NOMO-1 treated with dmso at 0.1 percent for 144 hours (cell line): ENCODE measurements at regions not wholly inside any gene's neighbourhood (a gene's known extent, or its start where the extent isn't known, plus 50 kb on each side); places are given as distances from the start of the nearest gene placed in this dataset.
"Not testable (repeated sequence)": the region's sequence is repeated elsewhere in the genome, so short reads cannot be mapped to it uniquely, and the experiment has no call there.

ENCODE experiments used
- DNase-seq: peaks from one replicate; lab custom pipeline; 2025; ENCODE audit not compliant: unreplicated experiment; lab: John Stamatoyannopoulos, UW

DNA sequence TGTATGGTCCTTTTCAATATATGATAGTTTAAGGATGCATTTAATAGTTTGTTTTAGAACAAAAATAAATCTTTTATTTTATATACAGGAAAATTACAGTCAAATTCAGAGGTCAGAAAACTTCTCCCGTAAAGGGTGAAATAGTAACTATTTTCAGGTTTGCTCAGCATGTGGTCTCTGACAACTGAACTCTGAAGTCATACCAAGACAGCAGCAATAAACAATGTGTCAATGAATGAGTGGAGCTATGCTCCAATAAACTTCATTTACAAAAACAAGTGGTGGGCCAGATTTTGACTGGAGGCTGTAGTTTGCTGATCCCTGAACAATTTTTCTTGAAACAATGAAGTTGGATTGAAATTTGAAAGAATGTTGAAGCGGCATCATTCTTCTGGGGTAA is 123.6 kb downstream of the ZNF248 start:
- DNase-seq: no peak

DNA sequence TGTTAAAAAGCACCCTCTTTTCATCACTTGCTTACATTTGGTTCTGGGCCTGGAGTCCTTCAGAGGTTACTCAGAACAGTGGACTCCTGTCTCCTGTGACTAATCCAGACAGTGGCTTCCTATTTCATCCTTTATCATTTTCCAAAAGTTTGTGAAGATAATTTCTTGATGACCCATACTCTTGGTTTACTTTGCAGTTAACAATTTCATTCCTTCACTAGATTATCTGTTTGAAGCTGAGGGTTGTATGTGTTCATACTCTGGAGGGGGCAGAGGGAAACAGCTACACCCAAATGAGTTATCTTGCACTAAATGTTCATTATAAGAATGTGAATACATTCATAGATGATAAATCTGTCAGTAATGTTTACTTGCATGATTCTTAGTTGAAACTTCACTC is 124.7 kb downstream of the ZNF248 start:
- no peak for DNase-seq

DNA sequence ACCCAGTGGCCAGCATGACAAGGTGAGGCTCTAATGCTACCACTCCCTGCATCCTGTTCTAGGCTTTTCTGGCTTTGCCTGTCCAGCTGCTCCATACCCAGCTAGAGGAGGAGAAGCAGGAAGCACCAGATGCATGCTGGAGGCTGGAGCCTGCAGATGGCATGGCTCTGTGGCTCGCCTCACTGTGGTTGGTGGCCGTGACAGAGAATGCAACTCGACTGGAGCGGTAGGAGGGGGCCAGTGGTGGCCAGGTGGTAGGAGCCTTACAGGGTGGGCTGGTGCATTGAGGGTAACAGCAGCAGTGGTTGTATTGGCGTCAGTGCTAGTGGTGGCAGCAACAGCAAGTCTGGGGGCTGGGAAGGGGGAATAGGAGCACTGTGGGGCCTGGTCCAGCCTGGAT is 128.6 kb downstream of the ZNF248 start:
- no peak for DNase-seq

DNA sequence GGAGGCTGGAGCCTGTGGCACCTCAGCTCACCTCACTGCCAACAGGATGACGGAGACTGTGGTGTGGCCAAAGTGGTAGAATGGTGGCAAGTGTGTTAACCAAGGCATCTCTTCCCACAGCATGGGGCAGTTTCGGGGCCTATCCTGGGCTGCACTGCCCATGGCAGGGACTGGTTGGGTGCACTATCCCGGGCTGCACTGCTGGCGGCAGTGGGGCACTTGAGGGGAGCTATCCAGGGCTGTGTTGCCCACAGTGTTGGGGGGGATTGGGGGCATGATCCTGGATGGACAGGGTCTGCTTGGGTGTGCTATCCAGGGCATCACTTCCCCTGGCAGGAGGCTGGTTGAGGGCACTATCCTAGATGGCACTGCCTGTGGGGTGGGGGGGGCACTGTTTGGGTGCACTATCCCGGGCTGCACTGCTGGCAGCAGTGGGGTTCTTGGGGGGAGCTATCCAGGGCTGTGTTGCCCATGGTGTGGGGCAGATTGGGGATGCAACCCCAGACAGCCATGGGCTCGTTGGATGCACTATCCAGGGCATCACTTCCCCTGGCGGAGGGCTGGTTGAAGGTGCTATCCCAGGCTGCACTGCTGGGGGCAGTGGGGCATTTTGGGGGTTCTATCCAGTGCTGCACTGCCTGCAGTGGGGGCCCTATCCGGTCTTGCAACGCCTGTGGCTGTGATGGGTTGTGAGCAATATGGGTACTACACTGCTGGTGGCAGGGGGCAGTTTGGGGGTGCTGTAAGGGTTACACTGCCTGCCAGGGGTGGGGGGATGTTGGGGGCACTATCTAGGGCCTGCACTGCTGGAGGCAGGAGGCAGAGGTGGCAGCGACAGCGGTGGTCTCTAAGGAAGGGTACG is 129.7 kb downstream of the ZNF248 start:
- DNase-seq: no peak

DNA sequence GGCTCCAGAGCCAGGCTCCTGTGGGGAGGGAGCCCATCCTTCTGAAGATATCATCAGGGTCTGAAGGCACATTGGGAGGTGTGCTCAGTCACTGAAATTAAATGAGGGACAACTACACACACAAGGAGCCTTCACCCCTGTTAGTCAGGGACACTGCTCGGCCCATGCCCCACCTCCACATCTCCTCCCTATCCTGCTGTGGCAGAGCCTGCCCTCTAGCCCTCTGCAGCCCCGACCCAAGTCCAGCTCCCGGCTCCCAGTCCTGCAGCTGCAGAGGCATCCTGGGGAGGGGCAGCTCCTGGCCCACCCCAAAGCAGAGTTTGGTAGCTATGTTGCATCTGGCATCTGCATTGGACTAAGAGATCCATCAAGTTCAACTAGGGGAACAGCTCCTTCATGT is 136.3 kb downstream of the ZNF248 start:
- no peak for DNase-seq

DNA sequence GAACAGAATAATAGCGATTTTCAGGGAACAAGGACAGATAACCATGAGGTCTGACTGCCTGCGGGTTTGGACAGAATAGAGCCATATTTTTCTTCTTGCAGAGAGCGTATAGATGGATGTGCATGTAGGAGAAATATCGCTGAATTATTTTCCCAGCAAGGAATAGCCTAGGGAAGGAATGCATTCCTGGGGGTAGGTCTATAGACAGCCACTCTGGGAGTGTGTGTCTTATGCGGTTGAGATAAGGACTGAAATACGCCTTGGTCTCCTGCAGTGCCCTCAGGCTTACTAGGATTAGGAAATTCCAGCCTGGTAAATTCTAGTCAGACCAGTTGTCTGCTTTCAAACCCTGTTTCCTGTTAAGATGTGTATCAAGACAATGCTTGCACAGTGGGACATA is 139.3 kb downstream of the ZNF248 start:
- not testable (repeated sequence) for DNase-seq

DNA sequence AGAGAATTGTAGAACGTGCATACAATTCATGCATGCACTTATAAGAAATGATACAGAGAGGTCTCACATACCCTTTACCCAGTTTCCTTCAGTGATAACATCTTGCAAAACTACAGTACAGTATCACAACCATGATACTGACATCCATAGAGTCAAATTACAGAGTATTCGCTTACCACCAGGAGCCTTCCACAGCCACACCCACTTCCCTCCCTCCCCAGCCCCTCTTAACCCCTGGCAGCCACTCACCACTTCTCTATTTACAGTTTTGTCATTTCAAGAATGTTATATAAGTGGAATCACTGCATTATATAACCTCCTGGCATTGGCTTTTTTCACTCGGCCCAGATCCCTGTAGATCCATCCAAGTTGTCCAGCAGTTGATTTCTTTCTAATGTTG is 143.8 kb downstream of the ZNF248 start:
- DNase-seq: no peak

DNA sequence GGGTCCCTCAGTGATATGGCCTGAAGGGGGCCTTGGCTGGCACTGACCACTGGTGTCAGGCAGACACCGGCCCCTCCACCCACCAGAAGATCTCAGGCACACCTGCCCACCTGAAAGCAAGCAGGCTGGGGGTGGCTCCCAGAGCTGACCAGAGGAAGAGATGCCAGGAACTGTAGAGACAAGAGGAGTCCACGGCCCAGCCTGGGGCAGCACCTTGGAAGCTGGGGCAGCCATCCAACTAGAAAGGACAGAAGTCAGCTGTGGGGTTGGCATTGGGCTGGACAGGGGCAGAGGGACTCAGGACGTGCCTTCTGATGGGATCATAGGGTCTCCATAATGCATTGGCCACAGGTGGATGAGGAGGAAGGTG is 144.3 kb downstream of the ZNF248 start:
- no peak for DNase-seq

DNA sequence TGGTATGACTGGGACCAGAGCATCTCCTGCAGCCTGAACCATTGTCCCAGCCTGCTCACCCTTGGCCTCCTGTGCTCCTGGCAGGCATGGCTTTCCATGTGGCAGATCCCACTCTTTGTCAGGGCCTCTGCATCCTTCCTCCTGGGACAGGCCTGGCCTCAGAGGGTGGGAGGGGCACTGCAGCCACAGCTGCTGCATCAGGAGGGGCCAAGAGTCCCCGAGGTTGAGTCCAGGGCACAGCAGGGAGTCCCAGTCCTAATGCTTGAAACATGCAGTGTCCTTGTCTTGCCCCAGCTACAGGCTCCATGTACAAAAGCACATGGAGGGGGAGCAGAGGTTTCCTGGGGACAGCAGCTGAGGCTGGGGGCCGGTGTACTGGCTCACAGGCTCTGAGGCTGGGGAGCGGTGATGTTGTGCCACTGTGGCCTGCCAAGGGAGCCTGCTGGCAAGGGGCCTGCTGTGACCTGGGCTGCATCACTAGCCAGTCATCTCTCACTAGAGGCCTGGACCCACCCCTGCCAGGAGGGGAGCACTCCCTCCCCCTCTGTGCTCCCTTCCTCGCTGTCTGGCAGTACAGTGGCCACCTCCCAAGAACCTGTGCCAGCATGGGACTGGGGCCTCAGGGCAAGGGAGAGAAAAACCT is 144.8 kb downstream of the ZNF248 start:
- no peak for DNase-seq

DNA sequence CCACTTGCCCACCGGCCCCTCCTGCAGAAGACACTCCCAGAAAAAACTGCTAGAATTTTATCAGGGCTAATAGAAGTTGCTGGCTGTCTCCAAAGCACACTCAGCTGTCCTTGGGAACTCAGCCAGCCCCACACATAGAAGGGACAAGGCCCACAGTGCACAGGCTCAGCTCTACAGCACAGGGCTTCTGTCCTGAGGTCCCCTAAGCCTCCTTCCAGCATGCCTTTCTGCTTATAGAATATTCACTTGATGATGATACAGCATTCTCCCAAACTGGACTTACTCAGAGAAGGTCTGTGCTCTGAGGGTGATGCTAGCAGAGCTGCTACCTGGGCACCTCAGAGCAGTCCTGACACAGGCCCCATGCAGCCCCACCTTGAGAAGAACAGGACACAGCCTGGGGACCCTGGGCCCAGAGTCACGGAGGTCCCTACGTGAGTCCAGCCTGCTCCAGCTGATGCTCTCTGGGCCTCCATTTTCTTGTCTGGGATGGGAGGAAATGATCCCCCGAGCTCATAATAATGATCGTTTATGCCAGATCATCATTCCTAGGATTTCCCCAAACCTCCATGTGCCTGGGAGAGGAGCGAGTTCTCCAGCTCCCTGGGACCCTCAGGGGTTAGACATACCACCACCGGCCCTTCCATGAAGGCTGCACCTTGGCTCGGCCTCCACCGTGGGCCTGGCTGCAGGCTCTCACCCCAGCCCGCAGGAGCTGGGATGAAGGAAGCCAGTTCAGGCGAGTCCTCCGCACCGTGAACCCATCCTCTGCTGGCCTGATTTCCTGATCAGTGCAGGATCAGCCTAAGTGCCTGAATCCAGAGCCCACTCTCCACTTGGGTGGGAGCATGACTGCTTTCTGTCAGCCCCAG is 145.6 kb downstream of the ZNF248 start:
- DNase-seq: no peak

DNA sequence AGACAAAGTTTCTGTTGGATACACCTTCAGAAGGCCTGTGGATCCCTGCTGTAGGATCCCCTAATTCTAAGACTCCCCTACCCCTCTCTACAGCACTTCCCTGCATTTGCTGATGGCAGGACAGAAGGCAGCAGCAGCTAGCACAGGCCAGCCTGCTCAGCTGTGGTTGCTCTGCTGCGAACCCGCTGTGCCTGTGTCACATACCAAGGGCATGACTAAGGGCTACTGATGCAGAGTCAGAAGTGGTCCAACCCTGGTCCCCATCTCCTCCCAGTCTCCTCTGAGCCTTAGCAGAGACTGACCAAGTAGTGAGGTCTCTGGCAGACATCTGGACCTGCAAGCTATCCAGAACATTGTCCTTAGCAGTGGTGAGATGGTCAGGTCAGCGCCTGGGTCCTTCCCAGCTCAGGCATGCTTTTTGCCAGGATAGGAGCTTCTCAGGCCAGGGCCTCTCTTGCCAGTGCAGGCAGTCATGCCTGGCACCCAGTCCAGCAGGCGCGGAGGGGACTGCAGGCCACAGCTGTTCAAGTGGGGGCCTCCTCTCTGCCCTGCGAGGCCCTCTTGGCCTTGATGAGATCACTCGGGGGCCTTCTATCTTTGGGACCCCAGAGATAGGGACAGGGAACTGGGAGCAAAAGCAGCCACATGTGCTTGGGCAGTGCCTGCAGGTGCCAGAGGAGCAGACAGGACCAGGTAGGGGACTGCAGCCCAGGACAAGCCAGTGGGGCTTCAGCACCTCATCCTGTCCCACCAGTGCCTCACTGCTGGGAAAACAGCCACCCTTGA is 146.4 kb downstream of the ZNF248 start:
- no peak for DNase-seq

DNA sequence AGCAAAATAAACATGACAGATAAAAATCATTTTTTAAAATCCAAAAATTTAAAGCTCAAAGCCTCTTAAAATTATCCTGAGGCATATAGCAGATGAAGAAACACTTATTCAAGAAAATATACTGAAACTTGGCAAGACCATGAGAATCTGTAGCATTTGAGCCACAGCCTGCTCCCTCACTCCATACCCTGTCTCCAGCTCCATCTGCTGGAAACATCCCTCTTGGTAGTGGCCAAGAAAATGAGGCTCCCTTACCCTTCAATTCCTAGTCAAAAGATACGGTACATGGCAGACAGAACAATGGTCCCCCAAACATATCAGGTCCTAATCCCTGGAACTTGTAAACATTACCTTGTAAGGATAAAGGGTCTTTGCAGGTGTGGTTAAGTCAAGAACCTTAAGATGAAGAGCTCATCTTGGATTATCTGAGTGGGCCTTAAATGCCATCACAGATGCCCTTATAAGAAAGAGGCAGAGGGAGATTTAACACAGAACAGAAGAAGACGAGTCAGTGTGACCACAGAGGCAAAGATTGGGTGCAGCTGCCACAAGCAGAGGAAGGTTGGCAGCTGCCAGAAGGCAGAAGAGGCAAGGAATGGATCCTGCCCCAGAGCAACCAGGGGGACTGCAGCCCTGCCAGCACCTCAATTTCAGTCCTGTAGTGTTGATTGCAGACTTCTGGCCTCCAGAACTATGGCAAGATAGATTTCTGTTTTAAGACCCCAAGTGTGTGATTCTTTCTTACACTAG is 149.4 kb downstream of the ZNF248 start:
- no peak for DNase-seq

DNA sequence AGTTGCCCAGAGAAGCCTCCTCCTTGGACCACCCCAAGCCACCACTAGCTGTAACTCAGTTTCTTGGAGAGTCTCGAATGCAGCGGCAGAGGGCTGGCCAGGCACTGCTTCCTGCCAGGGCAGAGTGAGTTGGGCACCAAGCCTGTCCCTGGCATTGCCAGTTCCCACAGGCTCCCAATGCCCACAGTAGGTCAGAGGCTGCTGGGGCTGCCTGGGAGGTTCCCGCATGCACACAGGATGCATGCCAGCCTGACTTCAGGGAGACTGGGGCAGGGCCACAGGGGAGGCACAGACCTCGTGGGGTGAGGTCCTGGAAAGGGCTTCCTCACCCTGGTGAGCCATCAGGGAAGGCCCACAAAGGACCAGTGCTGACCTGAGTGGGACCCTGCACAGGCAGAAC is 152.8 kb downstream of the ZNF248 start:
- no peak for DNase-seq

DNA sequence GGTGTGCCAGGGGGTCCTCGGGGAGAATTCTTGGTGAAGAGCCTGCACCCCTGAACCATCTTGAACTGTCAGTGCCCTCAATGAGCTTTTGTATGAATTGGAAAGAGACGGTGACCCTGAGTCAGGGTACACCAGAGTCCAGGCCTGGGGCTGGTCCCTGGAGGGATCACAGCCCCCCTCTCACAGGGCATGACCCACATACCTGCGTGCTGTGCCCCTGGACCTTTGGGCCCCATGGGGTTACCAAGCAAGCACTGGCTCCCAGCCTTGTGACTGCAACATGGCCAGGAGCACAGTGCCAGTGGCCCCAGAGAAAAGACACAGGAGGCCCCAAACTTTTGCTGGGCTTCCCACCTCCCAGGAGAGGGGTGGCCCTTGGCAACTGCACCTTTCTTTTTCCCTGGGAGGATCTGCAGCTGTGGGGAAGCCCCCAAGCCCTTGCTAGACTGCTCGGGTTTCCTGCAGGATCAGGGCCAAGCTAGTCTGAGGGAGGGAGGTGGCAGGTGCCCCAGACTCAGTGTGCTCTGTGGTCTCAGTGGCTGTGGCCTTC is 153.5 kb downstream of the ZNF248 start:
- no peak for DNase-seq

DNA sequence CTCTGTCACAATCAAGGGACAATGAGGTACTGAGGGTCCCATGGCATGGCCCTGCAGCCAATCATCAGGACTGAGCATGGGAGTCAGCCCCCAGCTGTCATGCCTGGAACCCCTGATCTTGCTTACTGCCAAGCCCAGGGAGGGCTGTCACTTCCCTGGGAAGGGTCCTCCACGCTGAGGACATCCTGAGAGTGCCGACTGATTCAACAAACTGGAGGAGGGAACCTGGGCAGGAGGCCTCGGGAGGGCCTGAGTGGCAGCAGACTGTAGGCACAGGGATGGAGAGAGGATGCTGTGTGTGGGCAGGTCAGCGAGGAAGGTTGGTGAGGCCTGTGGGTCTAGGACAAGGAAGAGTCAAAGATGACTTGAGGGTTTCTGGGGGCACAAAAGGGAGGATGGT is 154.3 kb downstream of the ZNF248 start:
- DNase-seq: no peak

DNA sequence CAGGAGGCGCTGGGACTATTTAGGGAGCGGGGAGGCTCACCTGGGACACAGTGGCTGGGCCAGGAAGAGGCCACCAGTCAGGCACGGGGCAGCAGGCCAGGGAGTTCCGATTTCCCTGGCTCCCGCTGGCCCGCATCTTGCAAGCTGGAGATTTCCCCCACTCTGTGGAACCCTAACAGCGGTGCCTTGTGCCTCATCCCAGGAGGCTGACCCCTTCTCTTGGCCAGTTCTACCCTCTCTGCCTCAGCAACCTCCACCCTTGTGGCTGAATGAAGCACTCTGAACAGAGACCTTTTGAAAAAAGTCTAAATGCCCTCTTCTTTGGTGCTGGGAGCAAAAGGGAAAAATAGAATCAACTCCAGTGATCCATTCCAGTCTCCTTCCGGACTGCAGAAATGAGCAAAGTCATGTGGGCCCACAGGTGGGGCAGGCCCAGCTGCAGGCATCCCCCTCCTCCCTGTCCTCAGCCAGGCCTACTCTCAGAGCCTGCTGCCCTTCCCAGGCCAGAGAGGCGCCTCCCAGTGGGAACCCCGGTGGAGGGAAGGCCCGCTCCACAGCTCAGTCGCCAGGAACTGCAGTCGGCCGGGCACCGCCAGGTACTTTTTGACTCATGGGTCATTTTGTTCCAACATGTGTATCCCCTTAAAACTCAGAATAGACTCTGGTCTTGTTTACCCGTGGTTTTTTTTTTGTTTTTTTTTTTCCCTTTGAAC is 155.5 kb downstream of the ZNF248 start:
- no peak for DNase-seq

DNA sequence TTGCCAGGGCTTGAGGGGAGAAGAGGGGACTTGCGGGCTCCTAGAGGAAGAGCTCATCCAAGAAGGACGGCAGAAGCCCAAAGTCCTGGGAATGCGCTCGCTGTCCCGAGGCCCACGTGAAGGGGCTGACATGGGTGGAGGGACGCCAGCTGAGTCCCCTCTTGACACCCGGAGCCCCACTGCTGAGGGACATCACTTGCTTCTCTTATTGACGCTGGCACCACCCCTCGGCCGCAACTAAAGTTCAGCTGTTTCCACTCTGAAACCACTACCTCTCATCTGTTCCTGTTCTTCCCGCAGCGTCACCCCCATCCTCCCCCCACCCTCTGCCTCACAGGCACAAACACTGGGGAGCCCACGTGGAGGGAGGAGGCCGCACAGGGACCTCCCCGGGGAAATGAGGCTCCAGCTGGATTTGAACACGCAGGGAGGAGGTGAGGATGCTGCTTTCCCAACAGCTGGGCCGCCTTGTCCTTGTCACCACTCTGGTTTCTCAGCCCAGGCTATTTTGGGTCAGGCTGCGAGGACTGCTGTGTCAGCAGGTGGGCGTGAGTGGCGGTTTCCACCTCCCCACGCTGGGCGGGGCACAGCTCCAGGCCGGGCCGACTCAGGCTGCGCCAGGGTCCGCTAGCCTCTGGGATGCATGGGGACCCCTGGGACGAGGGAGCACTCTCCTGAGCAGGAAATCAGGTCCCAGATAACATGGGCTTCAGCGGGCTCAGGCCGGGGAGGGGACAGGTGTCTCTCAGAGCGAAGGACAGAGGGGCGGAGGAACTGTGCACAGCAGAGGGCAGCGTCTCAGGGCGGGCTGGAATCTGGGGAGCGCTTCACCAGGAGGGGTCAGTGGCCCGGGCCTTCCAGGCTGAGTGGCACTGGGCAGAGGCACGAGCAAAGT is 156.3 kb downstream of the ZNF248 start:
- DNase-seq: no peak

DNA sequence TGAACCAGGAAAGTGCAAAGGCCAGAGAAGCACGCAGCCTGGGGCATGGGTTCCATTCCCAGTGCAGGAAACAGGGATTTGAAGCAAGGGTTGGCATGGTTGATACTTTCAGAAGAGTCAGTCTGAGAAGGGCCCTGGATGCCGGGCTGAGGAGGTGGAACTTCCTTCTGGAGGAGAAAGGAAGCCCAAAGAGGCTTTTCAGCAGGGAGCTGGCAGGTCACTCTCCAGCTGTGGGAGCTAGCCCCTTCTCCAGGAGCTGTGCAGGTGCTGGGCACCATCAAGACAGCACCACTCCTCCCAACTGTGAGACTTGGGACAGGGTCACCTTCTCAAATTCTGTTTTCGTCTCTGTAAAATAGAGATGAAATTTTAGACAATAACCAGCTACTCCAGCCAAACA is 169.8 kb downstream of the ZNF248 start:
- DNase-seq: no peak
